RWPE2 (cell line): ENCODE measurements at regions not wholly inside any gene's neighbourhood (a gene's known extent, or its start where the extent isn't known, plus 50 kb on each side); places are given as distances from the start of the nearest gene placed in this dataset.

ENCODE experiments used
- ATAC-seq: fragments of 200-7000 bp; cut with Tn5 transposase; 3 replicates; pipeline ENCODE4 v1.9.1; 2021; ENCODE audit warnings: low read depth
- DNase-seq: peaks from one replicate; pipeline ENCODE4 v3.0.0-alpha.2; 2020; ENCODE audit warnings: low spot score
- H3K27ac ChIP-seq: fragments of 450-650 bp; 2 replicates; pipeline ENCODE4 v1.5.1; 2017; ENCODE audit warnings: mild to moderate bottlenecking; ENCODE audit not compliant: poor library complexity, severe bottlenecking
- H3K27me3 ChIP-seq: fragments of 250-450 bp; sonication (Bioruptor Pico); 2 replicates; pipeline ENCODE4 v1.5.1; 2021; ENCODE audit warnings: mild to moderate bottlenecking, moderate library complexity; ENCODE audit not compliant: insufficient read depth, poor library complexity, severe bottlenecking
- H3K36me3 ChIP-seq: fragments of 250-450 bp; sonication (Bioruptor Pico); 2 replicates; pipeline ENCODE4 v1.5.1; 2020; ENCODE audit warnings: low read depth, mild to moderate bottlenecking, moderate library complexity
- H3K4me1 ChIP-seq: fragments of 250-450 bp; sonication (Bioruptor Pico); 2 replicates; pipeline ENCODE4 v1.5.1; 2021; ENCODE audit warnings: mild to moderate bottlenecking, moderate library complexity; ENCODE audit not compliant: insufficient read depth, poor library complexity, severe bottlenecking
- H3K4me3 ChIP-seq: fragments of 250-450 bp; sonication (Bioruptor Pico); 2 replicates; pipeline ENCODE4 v1.5.1; 2021; ENCODE audit warnings: mild to moderate bottlenecking, moderate library complexity; ENCODE audit not compliant: severe bottlenecking
- H3K9me3 ChIP-seq: fragments of 250-450 bp; sonication (Bioruptor Pico); 2 replicates; pipeline ENCODE4 v1.5.1; 2021; ENCODE audit warnings: mild to moderate bottlenecking, moderate library complexity; ENCODE audit not compliant: severe bottlenecking
- CTCF ChIP-seq: fragments of 450-650 bp; IDR thresholded peaks from one replicate; pipeline ENCODE4 v1.5.1; 2017; ENCODE audit warnings: mild to moderate bottlenecking, moderate library complexity; ENCODE audit not compliant: poor library complexity, severe bottlenecking

DNA sequence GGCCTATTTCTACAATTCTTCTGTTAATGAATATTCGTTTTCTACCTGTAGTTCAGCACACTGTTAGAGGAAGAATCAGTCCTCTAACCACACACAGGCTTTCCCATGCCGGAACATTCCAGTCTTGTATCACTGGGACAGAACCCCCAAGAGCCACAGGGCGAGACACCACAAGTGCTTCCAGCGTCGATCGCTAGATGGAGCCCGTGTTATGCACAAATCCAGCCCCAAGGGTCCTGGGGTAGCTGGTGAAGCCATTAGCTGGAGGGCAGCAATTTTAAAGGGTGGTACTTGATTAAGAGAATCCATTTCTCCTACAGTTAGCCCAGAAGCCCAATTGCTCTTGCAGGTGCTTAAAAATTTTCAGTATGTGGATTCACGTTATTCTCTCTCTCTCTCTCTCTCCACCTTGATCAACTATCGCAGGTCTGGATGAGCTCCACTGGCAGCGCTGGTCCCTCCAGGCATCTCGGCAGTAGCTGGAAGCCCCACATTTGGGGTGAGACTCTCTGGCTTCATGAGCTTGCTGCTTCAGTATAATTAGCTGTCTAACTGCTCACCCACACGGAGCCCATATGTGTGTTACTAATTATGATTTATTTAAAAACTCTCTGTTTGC, 148.2 kb upstream of the SNX19 start:
- Histone ChIP-seq H3K27ac (no peak overlapping the region), H3K36me3 (no peaks in the 10 kb centered on the region), H3K9me3 (no peaks in the 10 kb centered on the region), H3K27me3 (peaks cover 5% of the 10 kb centered on the region), H3K4me1 (no peaks in the 10 kb centered on the region), H3K4me3 (no peak overlapping the region)
- peak; percentile 86 for TF ChIP-seq CTCF
- DNase-seq (no peak), ATAC-seq (peak; percentile 87)

- no peaks in the 10 kb centered on the region for H3K36me3 ChIP-seq
- H3K4me3 ChIP-seq = no peak overlapping the region
- no peaks in the 10 kb centered on the region for H3K9me3 ChIP-seq
- H3K4me1 ChIP-seq = no peaks in the 10 kb centered on the region
- no peak overlapping the region for H3K27ac ChIP-seq
- no peak for ATAC-seq
- peaks cover under 1% of the 10 kb centered on the region for H3K27me3 ChIP-seq
- no peak for DNase-seq
- no peak for TF ChIP-seq CTCF
These were observed 149.4 kb upstream of the SNX19 start for GRCh38 chr11:131065435-131066413.

DNA sequence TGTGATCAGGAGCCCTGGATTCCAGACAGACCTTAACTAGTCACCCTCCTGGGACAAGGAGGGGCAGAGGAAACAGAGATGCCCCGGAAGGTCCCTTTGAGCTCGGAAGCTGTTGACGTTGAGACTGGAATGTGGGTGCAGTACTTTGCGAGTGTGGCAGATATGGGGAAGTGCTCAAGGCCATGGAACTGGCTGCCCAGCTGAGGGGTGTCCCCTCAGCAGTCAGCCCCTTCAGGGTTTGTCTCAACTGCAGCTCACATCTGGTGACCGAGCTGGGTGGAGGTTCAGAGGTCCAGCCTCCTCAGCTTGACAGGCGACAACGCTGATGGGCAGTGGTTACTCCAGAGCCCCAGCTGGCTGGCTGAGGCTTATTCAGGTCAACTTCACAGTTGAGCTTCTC, 150.3 kb upstream of the SNX19 start:
- no peaks in the 10 kb centered on the region for H3K27me3 ChIP-seq
- no peak for TF ChIP-seq CTCF
- H3K9me3 ChIP-seq = no peaks in the 10 kb centered on the region
- no peak for ATAC-seq
- no peak overlapping the region for H3K27ac ChIP-seq
- H3K36me3 ChIP-seq = no peaks in the 10 kb centered on the region
- H3K4me1 ChIP-seq = no peaks in the 10 kb centered on the region
- DNase-seq = no peak
- no peak overlapping the region for H3K4me3 ChIP-seq

- DNase-seq = no peak
- no peaks in the 10 kb centered on the region for H3K27me3 ChIP-seq
- H3K9me3 ChIP-seq = no peaks in the 10 kb centered on the region
- no peak overlapping the region for H3K27ac ChIP-seq
- TF ChIP-seq CTCF = no peak
- H3K4me3 ChIP-seq = no peak overlapping the region
- no peak for ATAC-seq
- H3K36me3 ChIP-seq = no peaks in the 10 kb centered on the region
- H3K4me1 ChIP-seq = no peaks in the 10 kb centered on the region
These were observed 154.1 kb upstream of the SNX19 start for GRCh38 chr11:131070365-131070764.
